Transverse colon (tissue), 4 donors: ENCODE measurements at regions not wholly inside any gene's neighbourhood (a gene's known extent, or its start where the extent isn't known, plus 50 kb on each side); places are given as distances from the start of the nearest gene placed in this dataset.

Experiments used
- DNase-seq: peaks from one replicate; pipeline ENCODE4 v3.0.0-alpha.2; 2019
- H3K27ac ChIP-seq, 4 donors: fragments of 200-600 bp; sonication (generic); 2 replicates each; pipeline ENCODE4 v1.5.1; 2016 to 2018; ENCODE audit warnings: inconsistent platforms in 4 of 4
- H3K27me3 ChIP-seq: fragments of 200-600 bp; sonication (generic); 2 replicates; pipeline ENCODE4 v1.5.1; 2017; ENCODE audit warnings: inconsistent platforms
- H3K36me3 ChIP-seq, 4 donors: fragments of 200-600 bp; sonication (generic); 2 replicates each; pipeline ENCODE4 v1.5.1; 2017 to 2019; ENCODE audit warnings: inconsistent platforms in 4 of 4
- H3K4me1 ChIP-seq, 4 donors: fragments of 200-600 bp; sonication (generic); 2 replicates each; pipeline ENCODE4 v1.5.1; 2017 to 2020; ENCODE audit warnings: inconsistent platforms in 4 of 4
- H3K4me3 ChIP-seq, 4 donors: fragments of 200-600 bp; sonication (generic); 1 replicate in 1 of 4; 2 replicates in 3 of 4; pipeline versions ENCODE4 v1.5.1 to v1.6.1; 2017 to 2019; ENCODE audit warnings: inconsistent platforms in 4 of 4
- H3K9me3 ChIP-seq, 2 donors: fragments of 200-600 bp; sonication (generic); 2 replicates each; pipeline ENCODE4 v1.5.1; 2017 to 2019; ENCODE audit warnings: inconsistent platforms in 2 of 2
- CTCF ChIP-seq, 5 experiments: fragments of 200-600 bp in 3 of 5; fragments of 450-650 bp in 2 of 5; sonication (generic) in 3 of 5; IDR thresholded peaks; 1 replicate in 2 of 5; 2 replicates in 3 of 5; pipeline ENCODE4 v1.5.1; 2016 to 2017; ENCODE audit warnings: antibody characterized with exemption in 5 of 5, inconsistent platforms in 3 of 5, mild to moderate bottlenecking in 2 of 5, moderate library complexity in 1 of 5
- EP300 ChIP-seq: sonication (generic); formaldehyde crosslinking; IDR thresholded peaks from one replicate; pipeline ENCODE4 v1.6.1; 2017; ENCODE audit warnings: antibody characterized with exemption, low read depth
- POLR2A ChIP-seq: fragments of 450-650 bp; IDR thresholded peaks from one replicate; pipeline ENCODE4 v1.6.1; 2016; ENCODE audit warnings: antibody characterized with exemption, mild to moderate bottlenecking, moderate library complexity
- POLR2AphosphoS5 ChIP-seq, 3 donors: sonication (generic); formaldehyde crosslinking; IDR thresholded peaks; one replicate each; pipeline ENCODE4 v1.6.1; 2016; ENCODE audit warnings: antibody characterized with exemption in 3 of 3
- WGBS, 2 donors: methylation state at CpG; one replicate each; pipeline ENCODE4 v1.1.5; 2018; ENCODE audit warnings: low coverage in 1 of 2; 5-methylcytosine and 5-hydroxymethylcytosine counted together
- in situ Hi-C, 4 donors: fragments of 200-750 bp; cut with MboI; loops; one replicate each; pipeline versions ENCODE4 v1.15.0 to v1.15.1; 2017; ENCODE audit warnings: low sequenced_read_pairs in 3 of 4, low pct_ligation_motif_present in 1 of 4, low pct_unique_long_range_greater_than_20kb in 1 of 4
- intact Hi-C: fragments of 100-400 bp; cut with DNase I; formaldehyde crosslinking; loops from one replicate; pipeline ENCODE4 v1.15.1; 2023; ENCODE audit warnings: low total_unique reads

GRCh38 chr20:60808003-60808672, 443.9 kb upstream of the CDH4 start:
- DNase-seq, result no peak
- TF ChIP-seq POLR2AphosphoS5 (IDR thresholded peaks at IDR 0.05), result no peak
- no peak for TF ChIP-seq POLR2A
- TF ChIP-seq CTCF (IDR thresholded peaks at IDR 0.05), result no peak
- TF ChIP-seq EP300, result no peak
- intact Hi-C loops, result no loop called here
- in situ Hi-C loops, result no loop called here
- H3K27me3 ChIP-seq, result no peaks in the 10 kb centered on the region
- H3K9me3 ChIP-seq, result no peaks in the 10 kb centered on the region
- no peaks in the 10 kb centered on the region for H3K4me1 ChIP-seq
- WGBS, 2 donors, result 91 to 95% methylated on average over 12 to 16 of the region's 16 CpGs
- H3K36me3 ChIP-seq, result no peaks in the 10 kb centered on the region
- H3K27ac ChIP-seq, result no peak overlapping the region
- no peak overlapping the region for H3K4me3 ChIP-seq

- 75% methylated on average over 5 of the region's 6 CpGs; no CpG with 5 or more reads in 1 of the 2 donors for WGBS, 2 donors
- TF ChIP-seq POLR2AphosphoS5 (IDR thresholded peaks at IDR 0.05), result no peak
- TF ChIP-seq POLR2A, result no peak
- TF ChIP-seq CTCF (IDR thresholded peaks at IDR 0.05), result no peak
- TF ChIP-seq EP300, result no peak
- no peaks in the 10 kb centered on the region for H3K9me3 ChIP-seq
- intact Hi-C loops, result no loop called here
- in situ Hi-C loops, result no loop called here
- H3K36me3 ChIP-seq, result no peaks in the 10 kb centered on the region
- H3K27me3 ChIP-seq, result no peaks in the 10 kb centered on the region
- no peak overlapping the region for H3K27ac ChIP-seq
- H3K4me3 ChIP-seq, result no peak overlapping the region
- no peak for DNase-seq
- H3K4me1 ChIP-seq, result no peaks in the 10 kb centered on the region
These were observed 443.4 kb upstream of the CDH4 start for GRCh38 chr20:60808701-60809100.

GRCh38 chr20:60810561-60810960, 441.5 kb upstream of the CDH4 start:
- TF ChIP-seq CTCF (IDR thresholded peaks at IDR 0.05) (no peak), POLR2AphosphoS5 (IDR thresholded peaks at IDR 0.05) (no peak), EP300 (no peak), POLR2A (no peak)
- no peak for DNase-seq
- no peak overlapping the region for H3K4me3 ChIP-seq
- no peak overlapping the region for H3K27ac ChIP-seq
- no peaks in the 10 kb centered on the region for H3K4me1 ChIP-seq
- intact Hi-C loops, result no loop called here
- in situ Hi-C loops, result no loop called here
- 80% methylated on average over 4 of the region's 4 CpGs; no CpG with 5 or more reads in 1 of the 2 donors for WGBS, 2 donors
- H3K27me3 ChIP-seq, result no peaks in the 10 kb centered on the region
- H3K9me3 ChIP-seq, result no peaks in the 10 kb centered on the region
- H3K36me3 ChIP-seq, result no peaks in the 10 kb centered on the region

- intact Hi-C loops (no loop called here), in situ Hi-C loops (no loop called here)
- TF ChIP-seq EP300, result no peak
- TF ChIP-seq POLR2AphosphoS5 (IDR thresholded peaks at IDR 0.05), result no peak
- no peak for TF ChIP-seq POLR2A
- TF ChIP-seq CTCF (IDR thresholded peaks at IDR 0.05), result no peak
- no peak for DNase-seq
- no peak overlapping the region for H3K27ac ChIP-seq
- H3K4me3 ChIP-seq, result no peak overlapping the region
- no peaks in the 10 kb centered on the region for H3K36me3 ChIP-seq
- no peaks in the 10 kb centered on the region for H3K9me3 ChIP-seq
- no peaks in the 10 kb centered on the region for H3K27me3 ChIP-seq
- WGBS, 2 donors, result 44 to 65% methylated on average over 3 of the region's 3 CpGs
- no peaks in the 10 kb centered on the region for H3K4me1 ChIP-seq
These were observed 439.5 kb upstream of the CDH4 start for GRCh38 chr20:60812561-60812960.
